Stimulated activated naive CD8-positive, alpha-beta T cell treated with anti-CD3 and anti-CD28 coated beads, Interleukin-15, amount 100 ng/mL, for 72 hours (primary cell): ENCODE measurements at regions not wholly inside any gene's neighbourhood (a gene's known extent, or its start where the extent isn't known, plus 50 kb on each side); places are given as distances from the start of the nearest gene placed in this dataset.
"Not testable (repeated sequence)": the region's sequence is repeated elsewhere in the genome, so short reads cannot be mapped to it uniquely, and the experiment has no call there.

Source experiments
- ATAC-seq: fragments of 150-1000 bp; cut with Tn5 transposase; 2 replicates; pipeline ENCODE4 v1.10.0; 2021; ENCODE audit warnings: mild to moderate bottlenecking, moderate library complexity
- DNase-seq, 2 donors: peaks; one replicate each; pipeline ENCODE4 v3.0.0; 2021 to 2022
- H3K27ac Mint-ChIP-seq, 2 donors: one replicate each; pipeline ENCODE4 v1.8.0; 2022; ENCODE audit warnings: mild to moderate bottlenecking in 2 of 2, mixed read lengths in 2 of 2, moderate library complexity in 2 of 2
- H3K27me3 Mint-ChIP-seq: one replicate; pipeline ENCODE4 v1.8.0; 2022; ENCODE audit warnings: mixed read lengths
- H3K4me1 Mint-ChIP-seq: one replicate; pipeline ENCODE4 v1.8.0; 2022; ENCODE audit warnings: mild to moderate bottlenecking, mixed read lengths
- H3K4me3 Mint-ChIP-seq, 2 donors: one replicate each; pipeline ENCODE4 v1.8.0; 2022; ENCODE audit warnings: mild to moderate bottlenecking in 2 of 2, mixed read lengths in 2 of 2, moderate library complexity in 1 of 2
- H3K9me3 Mint-ChIP-seq, 2 donors: one replicate each; pipeline ENCODE4 v1.8.0; 2022; ENCODE audit warnings: mixed read lengths in 2 of 2

- not testable (repeated sequence) for H3K4me1 Mint-ChIP-seq, H3K4me3 Mint-ChIP-seq, H3K9me3 Mint-ChIP-seq, DNase-seq, ATAC-seq, H3K27ac Mint-ChIP-seq, H3K27me3 Mint-ChIP-seq
Observed at GRCh38 chr7:150146124-150146523, 177.0 kb upstream of the LRRC61 start.

GRCh38 chr7:150147524-150147923, 175.6 kb upstream of the LRRC61 start:
- H3K4me3 Mint-ChIP-seq, ATAC-seq: not testable (repeated sequence)

GRCh38 chr7:150156015-150156414, 167.1 kb upstream of the LRRC61 start:
- DNase-seq, ATAC-seq, H3K27ac Mint-ChIP-seq: not testable (repeated sequence)

More at GRCh38 chr7:150147524-150147923, 175.6 kb upstream of the LRRC61 start:
- not testable (repeated sequence) for H3K27me3 Mint-ChIP-seq, H3K4me1 Mint-ChIP-seq, H3K27ac Mint-ChIP-seq, H3K9me3 Mint-ChIP-seq, DNase-seq

GRCh38 chr7:150158696-150159095, 164.5 kb upstream of the LRRC61 start:
- not testable (repeated sequence) for DNase-seq, H3K4me1 Mint-ChIP-seq, ATAC-seq, H3K27me3 Mint-ChIP-seq, H3K9me3 Mint-ChIP-seq, H3K27ac Mint-ChIP-seq, H3K4me3 Mint-ChIP-seq

More at GRCh38 chr7:150156015-150156414, 167.1 kb upstream of the LRRC61 start:
- H3K4me3 Mint-ChIP-seq, H3K4me1 Mint-ChIP-seq, H3K9me3 Mint-ChIP-seq, H3K27me3 Mint-ChIP-seq: not testable (repeated sequence)

- H3K27me3 Mint-ChIP-seq, DNase-seq, H3K4me3 Mint-ChIP-seq, ATAC-seq, H3K4me1 Mint-ChIP-seq, H3K27ac Mint-ChIP-seq, H3K9me3 Mint-ChIP-seq: not testable (repeated sequence)
Observed at GRCh38 chr7:150169515-150169914, 153.6 kb upstream of the LRRC61 start.

GRCh38 chr7:150169943-150170490, 153.1 kb upstream of the LRRC61 start:
- H3K4me1 Mint-ChIP-seq, ATAC-seq, H3K9me3 Mint-ChIP-seq, H3K4me3 Mint-ChIP-seq, H3K27ac Mint-ChIP-seq, H3K27me3 Mint-ChIP-seq, DNase-seq: not testable (repeated sequence)

- not testable (repeated sequence) for H3K4me1 Mint-ChIP-seq, DNase-seq, H3K9me3 Mint-ChIP-seq, H3K27ac Mint-ChIP-seq, H3K4me3 Mint-ChIP-seq, H3K27me3 Mint-ChIP-seq, ATAC-seq
Observed at GRCh38 chr7:150183602-150184001, 139.6 kb upstream of the LRRC61 start.

- H3K27me3 Mint-ChIP-seq, H3K4me1 Mint-ChIP-seq, ATAC-seq, DNase-seq, H3K27ac Mint-ChIP-seq, H3K9me3 Mint-ChIP-seq, H3K4me3 Mint-ChIP-seq: not testable (repeated sequence)
Observed at GRCh38 chr7:150189963-150190362, 133.2 kb upstream of the LRRC61 start.

- H3K27ac Mint-ChIP-seq, H3K4me3 Mint-ChIP-seq: not testable (repeated sequence)
Observed at GRCh38 chr7:150192541-150192940, 130.6 kb upstream of the LRRC61 start.

GRCh38 chr7:150193866-150194265, 129.3 kb upstream of the LRRC61 start:
- not testable (repeated sequence) for DNase-seq, H3K4me3 Mint-ChIP-seq, H3K27ac Mint-ChIP-seq, H3K9me3 Mint-ChIP-seq, H3K4me1 Mint-ChIP-seq
- ATAC-seq = peak; percentile 37
- peaks cover 22% of the 10 kb centered on the region for H3K27me3 Mint-ChIP-seq

More at GRCh38 chr7:150192541-150192940, 130.6 kb upstream of the LRRC61 start:
- H3K9me3 Mint-ChIP-seq, ATAC-seq, H3K4me1 Mint-ChIP-seq, DNase-seq: not testable (repeated sequence)
- peaks cover 20% of the 10 kb centered on the region for H3K27me3 Mint-ChIP-seq
